Endothelial cell of umbilical vein (primary cell): ENCODE measurements at regions not wholly inside any gene's neighbourhood (a gene's known extent, or its start where the extent isn't known, plus 50 kb on each side); places are given as distances from the start of the nearest gene placed in this dataset.

Experiments used
- BruUV-seq: library from RNA; stranded (reverse); fragments of 400-500 nt; replicated peaks from 2 replicates; lab custom pipeline; 2021; lab: Mats Ljungman, UMichigan
- CTCF ChIA-PET: fragments of 300-600, 350-600 bp; sonication (Branson Sonifier 250); formaldehyde crosslinking; loops from one replicate; lab custom pipeline; 2021; ENCODE audit warnings: antibody characterized with exemption, inconsistent platforms; lab: Charles Lee
- POLR2A ChIA-PET: fragments of 300-600, 350-600 bp; sonication (Branson Sonifier 250); formaldehyde crosslinking; loops from one replicate; lab custom pipeline; 2021; ENCODE audit warnings: antibody characterized with exemption, inconsistent platforms; lab: Charles Lee
- DNase-seq: peaks from one replicate; pipeline ENCODE4 v3.0.0-alpha.2; 2011; ENCODE audit warnings: low read depth, low spot score
- FAIRE-seq: peaks from 2 replicates; lab custom pipeline; 2011; peaks lifted over from hg19 to GRCh38; lab: Jason Lieb, UNC
- H2AFZ ChIP-seq: 2 replicates; pipeline ENCODE4 v1.6.0; 2012; ENCODE audit warnings: low read depth, low read length, control low read depth, inconsistent platforms
- H3K27ac ChIP-seq: 2 replicates; pipeline ENCODE4 v1.5.1; 2011; ENCODE audit warnings: low read depth, mild to moderate bottlenecking, control low read depth, low read length, moderate library complexity; ENCODE audit not compliant: insufficient read depth
- H3K27me3 ChIP-seq, 2 experiments: 2 replicates each; pipeline versions ENCODE4 v1.6.0 to v1.6.1; 2011; ENCODE audit warnings: low read length in 2 of 2, mixed read lengths in 1 of 2; ENCODE audit not compliant: control insufficient read depth in 2 of 2, insufficient read depth in 2 of 2
- H3K36me3 ChIP-seq, 2 experiments: 2 replicates in 1 of 2; 3 replicates in 1 of 2; pipeline ENCODE4 v1.5.1; 2011; ENCODE audit warnings: low read length in 2 of 2, mild to moderate bottlenecking in 1 of 2, moderate library complexity in 1 of 2; ENCODE audit not compliant: control insufficient read depth in 2 of 2, insufficient read depth in 2 of 2; ENCODE audit errors: extremely low read depth in 1 of 2
- H3K4me1 ChIP-seq: 3 replicates; pipeline ENCODE4 v1.5.1; 2011; ENCODE audit warnings: mild to moderate bottlenecking, low read length; ENCODE audit not compliant: control insufficient read depth, insufficient read depth; ENCODE audit errors: extremely low read depth
- H3K4me2 ChIP-seq: 2 replicates; pipeline ENCODE4 v1.6.1; 2011; ENCODE audit warnings: low read length, control low read depth, mixed read lengths; ENCODE audit not compliant: insufficient read depth
- H3K4me3 ChIP-seq, 3 experiments: fragments of 200-600 bp in 1 of 3; sonication (generic), shearing (Covaris generic) in 1 of 3; replicated peaks in 1 of 3; 2 replicates each; pipeline ENCODE4 v1.5.1; 2011 to 2016; ENCODE audit warnings: control low read depth in 3 of 3, low read length in 3 of 3, mild to moderate bottlenecking in 2 of 3, inconsistent platforms in 1 of 3, low read depth in 1 of 3, moderate library complexity in 1 of 3; ENCODE audit not compliant: insufficient read depth in 1 of 3
- H3K79me2 ChIP-seq: 2 replicates; pipeline ENCODE4 v1.6.0; 2012; ENCODE audit warnings: low read length, inconsistent platforms; ENCODE audit not compliant: control insufficient read depth, insufficient read depth
- H3K9ac ChIP-seq: replicated peaks from 2 replicates; pipeline ENCODE3; 2011; ENCODE audit warnings: low read length, control low read depth; ENCODE audit not compliant: insufficient read depth; ENCODE audit errors: extremely low read depth
- H3K9me1 ChIP-seq: replicated peaks from 3 replicates; pipeline ENCODE4 v1.6.0; 2011; ENCODE audit warnings: mild to moderate bottlenecking, low read length; ENCODE audit not compliant: control insufficient read depth, insufficient read depth; ENCODE audit errors: extremely low read depth
- H3K9me3 ChIP-seq: replicated peaks from 2 replicates; pipeline ENCODE4 v1.5.1; 2012; ENCODE audit warnings: low read length, inconsistent platforms; ENCODE audit not compliant: control insufficient read depth, insufficient read depth
- H4K20me1 ChIP-seq: replicated peaks from 2 replicates; pipeline ENCODE3; 2011; ENCODE audit warnings: mild to moderate bottlenecking, low read length; ENCODE audit not compliant: control insufficient read depth, insufficient read depth; ENCODE audit errors: extremely low read depth
- EZH2 ChIP-seq: IDR thresholded peaks from 2 replicates; pipeline ENCODE4 v1.6.1; 2012; ENCODE audit warnings: borderline replicate concordance, low read depth, mild to moderate bottlenecking, moderate library complexity, low read length, inconsistent platforms; ENCODE audit not compliant: severe bottlenecking
- FOS ChIP-seq: IDR thresholded peaks from 2 replicates; pipeline ENCODE4 v1.6.1; 2011; ENCODE audit warnings: mild to moderate bottlenecking, low read length, moderate library complexity, borderline replicate concordance; ENCODE audit not compliant: insufficient read depth
- GATA2 ChIP-seq: IDR thresholded peaks from 2 replicates; pipeline ENCODE4 v1.7.0; 2011; ENCODE audit warnings: low read depth, mild to moderate bottlenecking, moderate library complexity, mixed read lengths, low read length; ENCODE audit not compliant: insufficient read length, insufficient read depth
- JUN ChIP-seq: IDR thresholded peaks from 2 replicates; pipeline ENCODE4 v1.6.1; 2011; ENCODE audit warnings: borderline replicate concordance, low read depth; ENCODE audit not compliant: insufficient read length, insufficient read depth
- MYC ChIP-seq: IDR thresholded peaks from one replicate; pipeline ENCODE4 v1.6.1; 2011; ENCODE audit warnings: mild to moderate bottlenecking, low read depth, low read length
- POLR2A ChIP-seq: IDR thresholded peaks from 2 replicates; pipeline ENCODE4 v1.6.1; 2012; ENCODE audit warnings: low read depth, mild to moderate bottlenecking, control low read depth, low read length
- POLR2AphosphoS5 ChIP-seq: IDR thresholded peaks from 2 replicates; pipeline ENCODE4 v1.6.1; 2012; ENCODE audit warnings: low read depth, mild to moderate bottlenecking, control low read depth, low read length, moderate library complexity; ENCODE audit not compliant: insufficient read depth
- dilution Hi-C: fragments of 300-500 bp; cut with MboI; formaldehyde crosslinking; loops from one replicate; pipeline ENCODE4 v1.15.0; 2019; ENCODE audit warnings: low sequenced_read_pairs; ENCODE audit not compliant: extremely low pct_ligation_motif_present
- intact Hi-C: fragments of 100-400 bp; cut with micrococcal nuclease; formaldehyde crosslinking; loops from one replicate; pipeline ENCODE4 v1.10.0; 2022
- TF ChIP-seq, protein P1 (sequence below), 2 donors: IDR thresholded peaks; 1 replicate in 1 of 2; 2 replicates in 1 of 2; pipeline ENCODE4 v1.5.1; 2011; ENCODE audit warnings: low read length in 2 of 2, mild to moderate bottlenecking in 2 of 2, moderate library complexity in 2 of 2, control low read depth in 1 of 2, inconsistent platforms in 1 of 2, low read depth in 1 of 2; ENCODE audit not compliant: insufficient read depth in 1 of 2; ENCODE audit errors: extremely low read depth in 1 of 2
- TF ChIP-seq, protein P2 (sequence below): IDR thresholded peaks from 2 replicates; pipeline ENCODE4 v1.6.1; 2011; ENCODE audit not compliant: insufficient read depth, insufficient read length

DNA sequence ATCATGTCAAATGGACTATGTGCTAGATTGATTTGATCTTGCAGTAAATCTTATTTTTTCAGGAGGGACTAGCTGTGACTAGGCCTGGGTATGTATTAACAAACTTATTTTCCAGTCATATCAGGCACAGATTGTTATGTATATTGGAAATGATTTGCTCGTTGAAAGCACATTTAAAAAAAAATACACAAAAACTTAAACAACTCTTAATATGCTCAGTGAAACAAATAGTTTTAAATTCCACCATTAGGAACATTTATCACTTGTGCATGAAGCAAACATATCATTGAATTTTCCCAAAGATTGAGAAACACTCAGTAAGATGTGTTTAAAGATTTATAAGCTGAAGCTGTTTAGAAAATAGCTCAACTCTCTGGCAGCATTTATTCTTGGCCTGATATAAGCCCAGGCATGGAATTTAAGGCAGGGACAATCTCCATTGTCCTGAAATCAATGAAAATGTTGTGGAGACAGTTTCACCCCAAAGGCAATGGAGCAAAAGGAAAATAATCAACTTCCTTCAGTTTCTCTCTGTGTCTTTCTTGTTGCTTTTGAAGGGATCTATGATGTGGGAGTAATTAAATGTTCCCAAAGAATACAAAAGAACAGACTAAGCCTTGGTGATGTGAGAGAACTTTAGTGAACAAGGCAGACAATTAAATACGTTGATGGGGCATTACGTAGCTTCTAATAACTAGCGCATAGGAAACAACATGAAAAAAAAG, 250.3 kb downstream of the GPR37 start:
- Histone ChIP-seq H4K20me1 (no peaks in the 10 kb centered on the region), H3K4me3 (no peak overlapping the region), H2AFZ (no peak overlapping the region), H3K27me3 (no peaks in the 10 kb centered on the region), H3K27ac (no peak overlapping the region), H3K9me3 (peaks cover 2% of the 10 kb centered on the region), H3K4me2 (no peak overlapping the region), H3K36me3 (no peaks in the 10 kb centered on the region), H3K9me1 (no peaks in the 10 kb centered on the region), H3K9ac (no peak overlapping the region), H3K4me1 (no peaks in the 10 kb centered on the region), H3K79me2 (no peaks in the 10 kb centered on the region)
- ChIA-PET POLR2A (no interaction called here), CTCF (no interaction called here)
- no TSS peak for BruUV-seq
- DNase-seq: no peak
- dilution Hi-C loops: no loop called here
- intact Hi-C loops: no loop called here
- no peak for FAIRE-seq
- TF ChIP-seq FOS: no peak
- no peak for TF ChIP-seq GATA2
- no peak for TF ChIP-seq POLR2A
- no peak for TF ChIP-seq MYC
- no peak for TF ChIP-seq EZH2
- TF ChIP-seq, protein P1, sequence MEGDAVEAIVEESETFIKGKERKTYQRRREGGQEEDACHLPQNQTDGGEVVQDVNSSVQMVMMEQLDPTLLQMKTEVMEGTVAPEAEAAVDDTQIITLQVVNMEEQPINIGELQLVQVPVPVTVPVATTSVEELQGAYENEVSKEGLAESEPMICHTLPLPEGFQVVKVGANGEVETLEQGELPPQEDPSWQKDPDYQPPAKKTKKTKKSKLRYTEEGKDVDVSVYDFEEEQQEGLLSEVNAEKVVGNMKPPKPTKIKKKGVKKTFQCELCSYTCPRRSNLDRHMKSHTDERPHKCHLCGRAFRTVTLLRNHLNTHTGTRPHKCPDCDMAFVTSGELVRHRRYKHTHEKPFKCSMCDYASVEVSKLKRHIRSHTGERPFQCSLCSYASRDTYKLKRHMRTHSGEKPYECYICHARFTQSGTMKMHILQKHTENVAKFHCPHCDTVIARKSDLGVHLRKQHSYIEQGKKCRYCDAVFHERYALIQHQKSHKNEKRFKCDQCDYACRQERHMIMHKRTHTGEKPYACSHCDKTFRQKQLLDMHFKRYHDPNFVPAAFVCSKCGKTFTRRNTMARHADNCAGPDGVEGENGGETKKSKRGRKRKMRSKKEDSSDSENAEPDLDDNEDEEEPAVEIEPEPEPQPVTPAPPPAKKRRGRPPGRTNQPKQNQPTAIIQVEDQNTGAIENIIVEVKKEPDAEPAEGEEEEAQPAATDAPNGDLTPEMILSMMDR (IDR thresholded peaks at IDR 0.05; ENCODE audit: extremely low read depth in 1 of 2, insufficient read depth in 1 of 2, low read depth in 1 of 2, low read length in 2 of 2): no peak
- TF ChIP-seq POLR2AphosphoS5: no peak
- TF ChIP-seq, protein P2, sequence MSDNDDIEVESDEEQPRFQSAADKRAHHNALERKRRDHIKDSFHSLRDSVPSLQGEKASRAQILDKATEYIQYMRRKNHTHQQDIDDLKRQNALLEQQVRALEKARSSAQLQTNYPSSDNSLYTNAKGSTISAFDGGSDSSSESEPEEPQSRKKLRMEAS: no peak
- no peak for TF ChIP-seq JUN
